GM21529 (cell line): ENCODE measurements at regions not wholly inside any gene's neighbourhood (a gene's known extent, or its start where the extent isn't known, plus 50 kb on each side); places are given as distances from the start of the nearest gene placed in this dataset.
"Not testable (repeated sequence)": the region's sequence is repeated elsewhere in the genome, so short reads cannot be mapped to it uniquely, and the experiment has no call there.

Source experiments
- ATAC-seq: cut with Tn5 transposase; IDR thresholded peaks from one replicate; pipeline ENCODE4 v1.9.1; 2021; ENCODE audit not compliant: unreplicated experiment

DNA sequence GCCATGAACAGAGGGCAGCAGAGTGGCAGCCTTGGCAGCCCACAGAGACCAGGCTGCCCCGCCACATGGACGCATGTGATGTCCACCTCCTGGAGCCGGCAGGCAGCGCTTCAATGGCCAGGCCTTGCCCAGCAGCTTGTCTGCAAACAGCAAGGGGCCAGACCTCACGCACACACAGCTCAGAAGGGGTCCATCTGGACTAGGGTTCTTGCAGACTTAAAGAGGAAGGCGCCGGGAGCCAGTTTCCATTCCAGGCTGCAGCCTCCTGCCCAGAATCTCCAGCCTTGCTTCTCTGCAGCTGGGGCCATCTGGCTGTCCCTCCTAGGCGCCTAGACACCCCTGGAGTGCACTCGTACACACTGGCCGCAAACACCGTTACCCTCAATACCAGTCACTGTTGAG, 91.9 kb upstream of the TMEM45B start:
- no peak for ATAC-seq

DNA sequence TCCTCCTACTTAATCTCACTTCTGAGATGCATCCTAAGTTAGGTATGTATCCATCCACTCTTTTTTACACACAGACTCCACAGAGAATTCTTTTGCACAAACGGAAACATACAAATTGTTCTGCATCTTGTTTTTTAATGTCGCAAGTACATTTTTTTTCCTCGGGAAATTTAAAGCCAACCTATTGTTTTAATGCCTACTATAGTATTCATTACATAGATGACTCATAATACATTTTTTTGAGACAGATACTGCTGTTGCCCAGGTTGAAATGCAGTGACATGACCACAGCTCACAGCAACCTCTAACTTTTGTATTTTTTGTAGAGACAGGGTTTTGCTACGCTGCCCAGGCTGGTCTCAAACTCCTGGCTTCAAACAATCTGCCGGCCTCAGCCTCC, 90.8 kb upstream of the TMEM45B start:
- ATAC-seq = no peak

- ATAC-seq = no peak
Observed at GRCh38 chr11:129726179-129726578, 89.5 kb upstream of the TMEM45B start.

GRCh38 chr11:129728581-129728980, 87.1 kb upstream of the TMEM45B start:
- ATAC-seq = no peak

DNA sequence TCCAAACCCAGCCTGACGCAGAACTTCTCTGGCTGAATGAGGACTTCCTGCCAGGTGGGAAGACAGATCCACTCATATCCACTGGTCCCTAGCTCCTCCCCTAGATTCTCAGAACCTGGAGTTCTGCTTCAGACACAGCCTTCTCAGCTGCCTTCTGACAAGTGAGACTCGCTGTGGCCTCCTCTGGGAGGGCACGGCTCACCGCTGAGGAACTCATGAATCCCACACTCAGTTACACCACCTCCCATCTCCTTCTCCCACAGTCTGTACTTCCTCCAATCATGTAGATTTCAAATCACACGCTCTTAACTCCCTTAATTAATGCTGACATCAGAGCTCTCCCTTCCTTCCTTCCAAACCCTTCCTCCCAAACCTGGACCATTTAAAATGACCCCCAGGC, 86.4 kb upstream of the TMEM45B start:
- ATAC-seq = no peak

- ATAC-seq = no peak
Observed at GRCh38 chr11:129729823-129730222, 85.8 kb upstream of the TMEM45B start.

- no peak for ATAC-seq
Observed at GRCh38 chr11:129731316-129731715, 84.3 kb upstream of the TMEM45B start.

GRCh38 chr11:129732941-129733340, 82.7 kb upstream of the TMEM45B start:
- ATAC-seq = no peak

- ATAC-seq = no peak
Observed at GRCh38 chr11:129733384-129733783, 82.3 kb upstream of the TMEM45B start.

DNA sequence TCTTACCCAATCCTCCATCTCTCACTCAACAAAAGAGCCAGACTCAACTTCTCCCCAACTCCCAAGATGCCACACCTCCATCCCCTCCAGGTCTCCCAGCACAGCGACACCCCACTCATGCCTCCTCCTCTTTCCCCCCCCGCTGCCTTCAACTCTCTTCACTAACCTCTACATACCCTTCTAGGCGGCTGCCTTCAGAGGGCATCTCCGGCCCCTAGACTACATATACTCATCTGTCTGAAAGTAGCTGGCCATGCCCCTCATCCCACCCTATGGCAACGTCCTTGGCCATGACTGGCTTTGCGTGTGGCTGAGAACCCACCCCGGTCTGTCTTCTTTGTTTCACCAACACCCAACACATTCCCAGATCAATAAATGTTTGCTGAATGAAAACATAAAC, 81.7 kb upstream of the TMEM45B start:
- no peak for ATAC-seq

DNA sequence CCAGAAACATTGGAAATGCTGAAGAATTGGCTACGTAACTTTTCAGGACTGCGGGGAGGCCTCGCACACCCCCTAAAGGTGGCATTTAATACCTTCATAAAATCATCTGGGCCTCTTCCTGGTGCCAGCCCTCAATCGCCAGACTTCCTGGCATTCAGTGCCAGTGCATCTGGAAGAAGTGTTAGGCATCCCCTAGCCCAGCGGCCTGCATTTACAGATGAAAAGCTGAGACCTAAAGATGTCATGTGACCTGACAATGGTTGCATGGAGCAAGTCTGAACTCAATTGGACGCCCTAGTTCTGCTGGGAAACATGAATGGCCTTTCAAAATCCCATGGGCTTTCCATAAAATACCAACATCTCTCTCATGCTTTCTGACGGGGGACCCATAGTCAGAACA, 81.0 kb upstream of the TMEM45B start:
- no peak for ATAC-seq

GRCh38 chr11:129737831-129738230, 77.8 kb upstream of the TMEM45B start:
- no peak for ATAC-seq

DNA sequence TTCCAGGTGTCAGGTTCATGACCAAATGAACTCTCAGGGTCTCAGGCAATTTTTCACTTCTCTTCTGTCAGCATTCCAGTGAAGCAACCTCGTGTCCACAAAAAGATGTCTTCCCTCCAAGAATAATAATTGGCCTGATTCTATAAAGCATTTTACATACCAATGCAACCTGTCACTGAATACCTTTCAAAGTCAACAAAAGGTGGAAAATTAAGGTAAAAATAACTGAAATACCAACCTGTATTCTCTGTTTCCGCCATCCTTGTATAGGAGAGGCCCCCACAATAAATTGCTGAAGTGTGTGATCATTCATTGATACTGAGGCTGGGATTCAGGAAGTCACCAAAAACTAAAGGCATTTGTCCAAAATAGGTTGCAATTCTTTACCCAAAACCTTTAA, 77.4 kb upstream of the TMEM45B start:
- ATAC-seq = no peak

DNA sequence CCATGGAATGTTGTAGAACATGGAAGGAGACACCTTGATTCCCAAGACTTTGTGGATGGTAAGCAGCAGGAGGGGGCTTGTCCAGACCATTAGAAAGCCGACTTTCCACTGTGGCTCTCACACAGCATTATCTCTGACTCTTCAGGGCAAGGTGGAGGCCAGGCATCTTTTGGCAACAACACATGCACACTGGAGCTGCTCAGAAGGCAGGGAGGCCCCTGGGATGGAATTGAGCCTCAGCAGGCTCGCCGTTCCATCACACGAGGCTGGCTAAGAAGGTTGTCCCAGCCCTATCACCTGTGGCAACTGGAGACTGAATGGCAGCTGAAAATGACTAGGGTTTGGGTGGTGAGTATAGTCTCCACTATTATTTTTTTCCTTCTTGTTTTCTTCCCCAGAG, 76.3 kb upstream of the TMEM45B start:
- ATAC-seq = no peak

DNA sequence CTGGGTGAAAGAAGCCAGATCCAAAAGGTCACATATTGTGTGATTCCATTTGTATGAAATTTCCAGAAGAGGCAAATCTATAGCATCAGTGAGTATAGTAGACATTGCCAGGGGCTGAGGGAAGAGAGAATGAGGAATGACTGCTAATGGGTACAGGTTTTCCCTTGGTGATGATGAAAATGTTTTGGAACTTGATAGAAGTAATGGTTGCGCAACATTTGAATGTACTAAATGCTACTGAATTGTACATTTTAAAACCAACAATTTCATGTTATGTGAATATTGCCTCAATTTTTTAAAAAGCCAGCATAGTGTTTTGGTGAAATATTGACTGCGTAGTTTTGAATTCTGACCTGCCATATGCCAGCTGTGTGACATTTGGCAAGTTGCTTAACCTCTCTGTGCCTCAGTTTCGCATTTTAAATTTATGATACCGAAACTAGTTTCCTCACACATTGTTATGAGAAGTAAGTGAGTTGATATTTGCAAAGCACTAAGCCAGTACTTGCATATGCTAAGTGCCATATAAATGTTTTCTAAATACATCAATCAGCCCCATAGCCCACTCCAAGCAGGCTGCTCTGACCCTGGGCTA, 75.4 kb upstream of the TMEM45B start:
- ATAC-seq = no peak

- ATAC-seq = no peak
Observed at GRCh38 chr11:129743112-129743815, 72.4 kb upstream of the TMEM45B start.

GRCh38 chr11:129747071-129747470, 68.6 kb upstream of the TMEM45B start:
- ATAC-seq = no peak

DNA sequence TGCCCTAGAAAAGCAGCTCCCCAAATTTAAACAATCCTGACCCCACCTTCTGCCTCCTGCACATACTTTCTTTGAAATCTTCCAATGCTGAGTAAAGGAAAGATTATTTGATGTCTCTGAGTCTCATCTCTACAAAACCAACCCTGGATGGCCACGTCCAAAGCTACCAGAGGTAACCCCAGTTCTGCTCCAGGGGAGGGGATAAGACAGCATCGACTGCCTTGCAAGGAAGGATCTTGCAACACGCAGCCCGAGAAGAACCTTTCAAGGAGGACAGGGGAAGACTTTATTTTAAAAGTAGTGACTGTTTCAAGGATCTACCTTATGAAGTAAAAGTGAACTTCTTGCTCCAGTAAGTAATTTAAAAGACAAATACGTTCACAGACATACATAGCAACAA, 66.5 kb upstream of the TMEM45B start:
- ATAC-seq = no peak

DNA sequence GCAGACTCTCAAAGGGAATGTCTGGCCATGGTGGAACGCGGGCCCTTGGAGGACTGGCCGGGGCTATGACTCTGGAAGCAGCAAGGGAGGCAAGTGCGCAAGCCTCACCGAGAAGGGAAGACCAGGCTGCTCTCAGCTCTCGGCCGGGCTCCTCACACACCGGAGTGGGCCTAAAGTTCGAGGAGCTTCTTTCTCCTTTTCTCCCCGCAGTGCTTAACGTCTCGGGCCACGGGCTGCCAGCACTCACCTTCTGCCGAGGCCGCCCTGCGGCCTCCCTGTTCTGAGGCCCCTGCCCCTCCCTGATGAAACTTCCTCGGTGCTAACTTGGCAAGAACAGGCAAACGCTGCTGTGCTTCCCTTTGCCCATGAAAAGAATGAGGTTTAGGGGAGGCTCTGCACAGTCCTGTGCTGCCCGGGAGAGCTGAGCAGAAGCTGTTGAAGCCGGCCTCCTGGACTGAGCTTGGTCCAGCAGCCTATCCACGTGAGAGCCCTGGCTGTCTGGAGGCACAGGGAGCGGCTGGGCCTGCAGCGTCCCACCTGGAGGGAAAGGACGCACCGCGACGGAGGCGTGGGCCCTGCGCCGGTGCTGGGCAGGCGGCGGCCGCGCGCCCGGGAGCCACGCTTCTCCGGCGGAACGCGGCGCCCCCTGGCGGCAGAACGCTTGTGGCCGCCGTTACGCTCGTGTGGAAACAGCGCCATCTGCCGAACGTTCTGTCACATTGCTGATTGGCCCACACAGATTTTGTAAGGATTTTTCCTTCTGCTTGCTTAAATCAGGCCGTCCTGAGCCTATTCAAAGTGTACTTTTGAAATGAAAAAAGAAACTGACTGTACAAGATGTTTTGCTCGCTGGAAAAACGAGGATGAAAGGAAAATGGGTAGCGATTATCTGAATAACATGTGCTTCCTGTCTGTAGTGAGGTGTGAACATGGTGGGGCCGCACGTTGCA, 65.0 kb upstream of the TMEM45B start:
- ATAC-seq = peak; percentile 93

- no peak for ATAC-seq
Observed at GRCh38 chr11:129751511-129751910, 64.1 kb upstream of the TMEM45B start.

- ATAC-seq = not testable (repeated sequence)
Observed at GRCh38 chr11:129763569-129763968, 52.1 kb upstream of the TMEM45B start.

- ATAC-seq = not testable (repeated sequence)
Observed at GRCh38 chr11:129764204-129764603, 51.4 kb upstream of the TMEM45B start.
